SH-SY5Y (cell line): ENCODE measurements at regions not wholly inside any gene's neighbourhood (a gene's known extent, or its start where the extent isn't known, plus 50 kb on each side); places are given as distances from the start of the nearest gene placed in this dataset.

Experiments used
- GATA2 ChIP-seq: IDR thresholded peaks from 2 replicates; pipeline ENCODE4 v1.6.1; 2011; ENCODE audit warnings: mild to moderate bottlenecking, low read depth, low read length
- GATA3 ChIP-seq: IDR thresholded peaks from 2 replicates; pipeline ENCODE4 v1.6.1; 2011; ENCODE audit warnings: low read depth, mild to moderate bottlenecking, low read length, moderate library complexity

DNA sequence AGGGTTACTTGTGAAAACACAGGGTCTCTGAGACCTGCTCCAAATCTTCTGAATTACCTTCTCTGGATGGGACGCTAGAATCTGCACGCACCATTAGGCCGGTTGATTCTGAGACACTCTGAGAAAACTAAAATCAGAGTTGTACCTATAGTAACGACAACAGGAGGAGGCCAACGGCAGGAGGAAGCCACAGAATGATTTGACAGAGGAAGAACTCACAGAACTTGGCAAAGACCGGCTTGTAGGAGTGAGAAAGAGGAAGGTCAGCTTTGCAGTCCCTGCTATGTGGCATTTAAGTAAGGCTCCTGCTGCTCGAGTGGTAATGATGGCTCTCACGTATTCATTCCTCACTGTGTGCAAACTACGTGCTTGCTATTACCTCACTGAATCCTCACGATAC is 483.0 kb downstream of the TMEM114 start:
- no peak for TF ChIP-seq GATA2
- TF ChIP-seq GATA3 = no peak
